IMR-90 (cell line): ENCODE measurements at regions not wholly inside any gene's neighbourhood (a gene's known extent, or its start where the extent isn't known, plus 50 kb on each side); places are given as distances from the start of the nearest gene placed in this dataset.

ENCODE experiments used
- ATAC-seq: fragments of 200-7000 bp; cut with Tn5 transposase; 2 replicates; pipeline ENCODE4 v1.9.1; 2020; ENCODE audit warnings: low read depth, mild to moderate bottlenecking, moderate library complexity
- BruUV-seq: library from RNA; stranded (reverse); fragments of 400-500 nt; replicated peaks from 2 replicates; lab custom pipeline; 2021; lab: Mats Ljungman, UMichigan
- CTCF ChIA-PET: fragments of 300-600 bp; formaldehyde crosslinking; extraction: SDS; loops from one replicate; lab custom pipeline; 2021; ENCODE audit warnings: antibody characterized with exemption; lab: Yijun Ruan, JAX
- POLR2A ChIA-PET: fragments of 300-600 bp; sonication (Branson Sonifier 250); formaldehyde crosslinking; loops from one replicate; lab custom pipeline; 2022; ENCODE audit warnings: antibody characterized with exemption; ENCODE audit not compliant: unreplicated experiment; lab: Charles Lee
- DNase-seq: peaks from one replicate; pipeline ENCODE4 v3.0.0; 2013
- H2AFZ ChIP-seq: replicated peaks from 2 replicates; pipeline ENCODE3; 2013; ENCODE audit warnings: low read length, mild to moderate bottlenecking; ENCODE audit not compliant: poor library complexity
- H2AK5ac ChIP-seq: 2 replicates; pipeline ENCODE4 v1.6.1; 2013; ENCODE audit warnings: low read depth, low read length, inconsistent platforms
- H2AK9ac ChIP-seq: replicated peaks from 2 replicates; pipeline ENCODE3; 2013; ENCODE audit warnings: mild to moderate bottlenecking, low read depth, low read length, moderate library complexity; ENCODE audit not compliant: poor library complexity
- H2BK120ac ChIP-seq: 2 replicates; pipeline ENCODE4 v1.6.1; 2013; ENCODE audit warnings: low read depth, low read length, inconsistent platforms
- H2BK15ac ChIP-seq: 3 replicates; pipeline ENCODE4 v1.6.1; 2013; ENCODE audit warnings: low read depth, low read length, inconsistent platforms
- H2BK20ac ChIP-seq: 2 replicates; pipeline ENCODE4 v1.6.1; 2013; ENCODE audit warnings: low read depth, mild to moderate bottlenecking, inconsistent platforms, low read length, moderate library complexity
- H2BK5ac ChIP-seq: 2 replicates; pipeline ENCODE4 v1.6.1; 2013; ENCODE audit warnings: mild to moderate bottlenecking, low read depth, low read length, inconsistent platforms; ENCODE audit not compliant: poor library complexity, severe bottlenecking
- H3K14ac ChIP-seq: replicated peaks from 2 replicates; pipeline ENCODE4 v1.6.1; 2013; ENCODE audit warnings: low read depth, low read length, inconsistent platforms
- H3K18ac ChIP-seq: 2 replicates; pipeline ENCODE4 v1.6.1; 2013; ENCODE audit warnings: low read depth, low read length, control low read depth
- H3K23ac ChIP-seq: 2 replicates; pipeline ENCODE4 v1.6.1; 2013; ENCODE audit warnings: low read depth, low read length, inconsistent platforms
- H3K27ac ChIP-seq: 2 replicates; pipeline ENCODE4 v1.5.1; 2013; ENCODE audit warnings: mild to moderate bottlenecking, control low read depth, low read length; ENCODE audit not compliant: insufficient read depth
- H3K27me3 ChIP-seq: 2 replicates; pipeline ENCODE4 v1.6.1; 2013; ENCODE audit warnings: low read length; ENCODE audit not compliant: control insufficient read depth, insufficient read depth
- H3K36me3 ChIP-seq: 2 replicates; pipeline ENCODE4 v1.6.1; 2013; ENCODE audit warnings: low read length, mixed read lengths; ENCODE audit not compliant: control insufficient read depth, insufficient read depth
- H3K4ac ChIP-seq: 2 replicates; pipeline ENCODE4 v1.6.1; 2013; ENCODE audit warnings: low read depth, low read length, inconsistent platforms
- H3K4me1 ChIP-seq: 2 replicates; pipeline ENCODE4 v1.6.1; 2013; ENCODE audit warnings: low read length, mixed read lengths; ENCODE audit not compliant: control insufficient read depth, insufficient read depth
- H3K4me2 ChIP-seq: 2 replicates; pipeline ENCODE4 v1.6.1; 2013; ENCODE audit warnings: low read depth, mild to moderate bottlenecking, control low read depth, low read length, moderate library complexity
- H3K4me3 ChIP-seq: 2 replicates; pipeline ENCODE4 v1.5.1; 2013; ENCODE audit warnings: low read depth, mild to moderate bottlenecking, control low read depth, low read length, moderate library complexity; ENCODE audit not compliant: insufficient read depth
- H3K56ac ChIP-seq: 2 replicates; pipeline ENCODE4 v1.6.1; 2013; ENCODE audit warnings: low read length, inconsistent platforms; ENCODE audit not compliant: insufficient read depth; ENCODE audit errors: extremely low read depth
- H3K79me1 ChIP-seq, 2 experiments: 2 replicates each; pipeline ENCODE4 v1.6.1; 2013; ENCODE audit warnings: low read length in 2 of 2, inconsistent platforms in 1 of 2, low read depth in 1 of 2
- H3K9ac ChIP-seq: 2 replicates; pipeline ENCODE4 v1.6.1; 2013; ENCODE audit warnings: low read depth, low read length, control low read depth
- H3K9me1 ChIP-seq: 2 replicates; pipeline ENCODE4 v1.6.1; 2013; ENCODE audit warnings: low read length, inconsistent platforms; ENCODE audit not compliant: insufficient read depth
- H3K9me3 ChIP-seq: 2 replicates; pipeline ENCODE4 v1.6.1; 2013; ENCODE audit warnings: low read length; ENCODE audit not compliant: control insufficient read depth, insufficient read depth
- H4K20me1 ChIP-seq: 2 replicates; pipeline ENCODE4 v1.6.1; 2013; ENCODE audit warnings: low read length, inconsistent platforms; ENCODE audit not compliant: insufficient read depth
- H4K5ac ChIP-seq: 2 replicates; pipeline ENCODE4 v1.6.1; 2013; ENCODE audit warnings: mild to moderate bottlenecking, low read depth, low read length, control low read depth
- H4K8ac ChIP-seq, 2 experiments: 2 replicates each; pipeline ENCODE4 v1.6.1; 2013; ENCODE audit warnings: low read depth in 2 of 2, low read length in 2 of 2, control low read depth in 1 of 2, inconsistent platforms in 1 of 2
- H4K91ac ChIP-seq: 2 replicates; pipeline ENCODE4 v1.6.1; 2013; ENCODE audit warnings: low read depth, low read length, inconsistent platforms; ENCODE audit not compliant: insufficient read depth
- BHLHE40 ChIP-seq: fragments of 150-350 bp; IDR thresholded peaks from 2 replicates; pipeline ENCODE4 v1.6.1; 2016; ENCODE audit warnings: mild to moderate bottlenecking, low read depth, low read length
- CEBPB ChIP-seq: IDR thresholded peaks from 2 replicates; pipeline ENCODE4 v1.6.1; 2012; ENCODE audit warnings: low read depth, low read length, improper control_type of control experiment
- CHD1 ChIP-seq: IDR thresholded peaks from 2 replicates; pipeline ENCODE4 v1.6.1; 2012; ENCODE audit warnings: low read depth, low read length, improper control_type of control experiment
- CTCF ChIP-seq: conservative IDR thresholded peaks from 2 replicates; pipeline ENCODE4 v1.5.1; 2012; ENCODE audit warnings: mild to moderate bottlenecking, low read depth, low read length, improper control_type of control experiment
- ELK1 ChIP-seq: fragments of 150-350 bp; IDR thresholded peaks from 2 replicates; pipeline ENCODE4 v1.6.1; 2016; ENCODE audit warnings: low read depth, mild to moderate bottlenecking, low read length, moderate library complexity, borderline replicate concordance
- FOS ChIP-seq: fragments of 150-350 bp; IDR thresholded peaks from 2 replicates; pipeline ENCODE4 v1.6.1; 2016; ENCODE audit warnings: low read depth, low read length
- MAFK ChIP-seq: IDR thresholded peaks from 2 replicates; pipeline ENCODE4 v1.6.1; 2012; ENCODE audit warnings: low read depth, low read length, improper control_type of control experiment
- MAZ ChIP-seq: IDR thresholded peaks from 2 replicates; pipeline ENCODE4 v1.6.1; 2012; ENCODE audit warnings: low read depth, mild to moderate bottlenecking, low read length, improper control_type of control experiment, moderate library complexity, borderline replicate concordance
- MXI1 ChIP-seq: IDR thresholded peaks from 2 replicates; pipeline ENCODE4 v1.6.1; 2012; ENCODE audit warnings: low read depth, mild to moderate bottlenecking, low read length, moderate library complexity, borderline replicate concordance
- NFE2L2 ChIP-seq: fragments of 150-350 bp; IDR thresholded peaks from 2 replicates; pipeline ENCODE4 v1.6.1; 2016; ENCODE audit warnings: low read depth, mild to moderate bottlenecking, low read length
- POLR2A ChIP-seq: IDR thresholded peaks from 2 replicates; pipeline ENCODE4 v1.6.1; 2012; ENCODE audit warnings: mild to moderate bottlenecking, low read depth, low read length
- RAD21 ChIP-seq: IDR thresholded peaks from 2 replicates; pipeline ENCODE4 v1.6.1; 2012; ENCODE audit warnings: low read length, improper control_type of control experiment
- RCOR1 ChIP-seq: IDR thresholded peaks from 2 replicates; pipeline ENCODE4 v1.6.1; 2012; ENCODE audit warnings: mild to moderate bottlenecking, low read length, improper control_type of control experiment; ENCODE audit not compliant: insufficient replicate concordance
- RFX5 ChIP-seq: IDR thresholded peaks from 2 replicates; pipeline ENCODE4 v1.8.0; 2012; ENCODE audit warnings: low read depth, mild to moderate bottlenecking, low read length, moderate library complexity
- SMC3 ChIP-seq: fragments of 150-350 bp; IDR thresholded peaks from 2 replicates; pipeline ENCODE4 v1.6.1; 2016; ENCODE audit warnings: low read depth, mild to moderate bottlenecking, antibody characterized with exemption, low read length, moderate library complexity
- USF2 ChIP-seq: fragments of 150-350 bp; IDR thresholded peaks from 2 replicates; pipeline ENCODE4 v1.6.1; 2017; ENCODE audit warnings: mild to moderate bottlenecking, antibody characterized with exemption, low read length, low read depth
- WGBS, 2 experiments: methylation state at CpG; one replicate each; pipeline versions ENCODE4 v1.1.5 to v1.1.7; 2013; ENCODE audit warnings: missing lambda C conversion rate in 2 of 2; ENCODE audit not compliant: insufficient read length in 1 of 2; ENCODE audit errors: extremely low coverage in 2 of 2; 5-methylcytosine and 5-hydroxymethylcytosine counted together
- dilution Hi-C: fragments of 300-500 bp; cut with HindIII; formaldehyde crosslinking; loops from one replicate; pipeline ENCODE4 v1.14.3; 2018; ENCODE audit warnings: low sequenced_read_pairs; ENCODE audit not compliant: unreplicated experiment
- in situ Hi-C: fragments of 300-500 bp; cut with MboI; formaldehyde crosslinking; loops from 3 replicates; pipeline ENCODE4 v1.14.3; 2019; ENCODE audit warnings: low sequenced_read_pairs, inconsistent platforms, mixed read lengths
- intact Hi-C: fragments of 100-400 bp; cut with micrococcal nuclease; formaldehyde crosslinking; loops from 2 replicates; pipeline ENCODE4 v1.10.0; 2022

GRCh38 chr12:59861635-59862034 is 265.8 kb downstream of the SLC16A7 start:
- no peak overlapping the region for H3K23ac ChIP-seq
- H3K4ac ChIP-seq, result no peak overlapping the region
- H3K18ac ChIP-seq, result no peak overlapping the region
- H4K20me1 ChIP-seq, result no peaks in the 10 kb centered on the region
- H3K9ac ChIP-seq, result no peak overlapping the region
- peak overlapping the region; percentile 52 for H2BK5ac ChIP-seq
- no TSS peak for BruUV-seq
- H3K4me2 ChIP-seq, result no peak overlapping the region
- ChIA-PET CTCF (no interaction called here), POLR2A (no interaction called here)
- H3K79me1 ChIP-seq, result no peaks in the 10 kb centered on the region
- no peaks in the 10 kb centered on the region for H3K4me1 ChIP-seq
- H3K9me3 ChIP-seq, result no peaks in the 10 kb centered on the region
- no peak overlapping the region for H2AK9ac ChIP-seq
- H2BK15ac ChIP-seq, result no peak overlapping the region
- dilution Hi-C loops (no loop called here), in situ Hi-C loops (no loop called here), intact Hi-C loops (no loop called here)
- no peak overlapping the region for H2AFZ ChIP-seq
- ATAC-seq, result no peak; the same call in 1 of the 2 replicates
- no peak overlapping the region for H3K27ac ChIP-seq
- no peak overlapping the region for H4K8ac ChIP-seq
- H4K5ac ChIP-seq, result no peak overlapping the region
- H2AK5ac ChIP-seq, result no peak overlapping the region
- H3K9me1 ChIP-seq, result no peaks in the 10 kb centered on the region
- no peak overlapping the region for H2BK120ac ChIP-seq
- H3K56ac ChIP-seq, result no peak overlapping the region
- no peak for TF ChIP-seq CHD1
- TF ChIP-seq SMC3, result no peak
- no peak for TF ChIP-seq MXI1
- TF ChIP-seq RFX5, result no peak
- TF ChIP-seq MAZ, result no peak
- TF ChIP-seq USF2, result no peak
- TF ChIP-seq ELK1, result no peak
- TF ChIP-seq POLR2A, result no peak
- TF ChIP-seq FOS, result no peak
- no peak for TF ChIP-seq MAFK
- no peak for TF ChIP-seq CTCF
- TF ChIP-seq RCOR1, result no peak
- no peak for TF ChIP-seq BHLHE40
- no peak for TF ChIP-seq CEBPB
- no peak for TF ChIP-seq NFE2L2
- TF ChIP-seq RAD21, result no peak
- no peak overlapping the region for H2BK20ac ChIP-seq
- H3K4me3 ChIP-seq, result no peak overlapping the region
- no peaks in the 10 kb centered on the region for H3K36me3 ChIP-seq
- no peak overlapping the region for H3K14ac ChIP-seq
- peak; percentile 28 for DNase-seq
- H3K27me3 ChIP-seq, result no peaks in the 10 kb centered on the region
- no peak overlapping the region for H4K91ac ChIP-seq
- 80% methylated on average over 1 of the region's 3 CpGs; no CpG with 5 or more reads in 1 of the 2 experiments for whole genome bisulfite sequencing, 2 experiments
